ENCODE measurements at regions not wholly inside any gene's neighbourhood (a gene's known extent, or its start where the extent isn't known, plus 50 kb on each side); places are given as distances from the start of the nearest gene placed in this dataset.

GRCh38 chr2:181310967-181311366 lies 146.2 kb upstream of the ITGA4 start:
- Histone ChIP-seq H4K91ac (ENCODE audit: insufficient read depth, low read depth, low read length) (no peak overlapping the region), H2BK20ac (ENCODE audit: low read depth, low read length) (no peak overlapping the region), H4K8ac (ENCODE audit: low read depth in 2 of 2, low read length in 2 of 2) (no peak overlapping the region), H3K56ac (ENCODE audit: extremely low read depth, insufficient read depth, low read length) (no peak overlapping the region), H2AFZ (replicated peaks; ENCODE audit: low read length, poor library complexity) (no peak overlapping the region), H2AK9ac (replicated peaks; ENCODE audit: low read depth, low read length, poor library complexity) (no peak overlapping the region), H2AK5ac (ENCODE audit: low read depth, low read length) (no peak overlapping the region), H3K27me3 (ENCODE audit: control insufficient read depth, insufficient read depth, low read length) (no peaks in the 10 kb centered on the region), H3K27ac (ENCODE audit: insufficient read depth, low read length) (no peak overlapping the region), H3K18ac (ENCODE audit: low read depth, low read length) (no peak overlapping the region), H4K20me1 (ENCODE audit: insufficient read depth, low read length) (no peaks in the 10 kb centered on the region), H3K9ac (ENCODE audit: low read depth, low read length) (no peak overlapping the region), H3K9me1 (ENCODE audit: insufficient read depth, low read length) (no peaks in the 10 kb centered on the region), H2BK120ac (ENCODE audit: low read depth, low read length) (no peak overlapping the region), H3K36me3 (ENCODE audit: control insufficient read depth, insufficient read depth, low read length) (no peaks in the 10 kb centered on the region), H3K4me3 (ENCODE audit: insufficient read depth, low read depth, low read length) (no peak overlapping the region), H3K79me1 (ENCODE audit: low read depth in 1 of 2, low read length in 2 of 2) (no peaks in the 10 kb centered on the region), H2BK5ac (ENCODE audit: low read depth, low read length, poor library complexity, severe bottlenecking) (no peak overlapping the region), H3K9me3 (ENCODE audit: control insufficient read depth, insufficient read depth, low read length) (no peaks in the 10 kb centered on the region), H4K5ac (ENCODE audit: low read depth, low read length) (no peak overlapping the region), H3K4ac (ENCODE audit: low read depth, low read length) (no peak overlapping the region), H2BK15ac (ENCODE audit: low read depth, low read length) (no peak overlapping the region), H3K4me2 (ENCODE audit: low read depth, low read length) (no peak overlapping the region), H3K4me1 (ENCODE audit: control insufficient read depth, insufficient read depth, low read length) (no peaks in the 10 kb centered on the region), H3K23ac (ENCODE audit: low read depth, low read length) (no peak overlapping the region), H3K14ac (replicated peaks; ENCODE audit: low read depth, low read length) (no peak overlapping the region)
- in situ Hi-C loops (cut with MboI; ENCODE audit: low sequenced_read_pairs) (no loop called here), dilution Hi-C loops (cut with HindIII; ENCODE audit: low sequenced_read_pairs, unreplicated experiment) (no loop called here), intact Hi-C loops (cut with micrococcal nuclease) (no loop called here)
- ATAC-seq (ENCODE audit: low read depth) = no peak
- BruUV-seq (replicated peaks) = no TSS peak
- DNase-seq = no peak
- CTCF ChIA-PET = no interaction called here
- WGBS, 2 experiments (ENCODE audit: extremely low coverage in 2 of 2, insufficient read length in 1 of 2) = 100% methylated on average over 1 of the region's 1 CpG; no CpG with 5 or more reads in 1 of the 2 experiments
- TF ChIP-seq BHLHE40 (IDR thresholded peaks at IDR 0.05; ENCODE audit: low read depth, low read length) (no peak), RCOR1 (IDR thresholded peaks at IDR 0.05; ENCODE audit: insufficient replicate concordance, low read length) (no peak), POLR2A (IDR thresholded peaks at IDR 0.05; ENCODE audit: low read depth, low read length) (no peak), RAD21 (IDR thresholded peaks at IDR 0.05; ENCODE audit: low read length) (no peak), MXI1 (IDR thresholded peaks at IDR 0.05; ENCODE audit: borderline replicate concordance, low read depth, low read length) (no peak), CHD1 (IDR thresholded peaks at IDR 0.05; ENCODE audit: low read depth, low read length) (no peak), SMC3 (IDR thresholded peaks at IDR 0.05; ENCODE audit: low read depth, low read length) (no peak), MAFK (IDR thresholded peaks at IDR 0.05; ENCODE audit: low read depth, low read length) (no peak), ELK1 (IDR thresholded peaks at IDR 0.05; ENCODE audit: borderline replicate concordance, low read depth, low read length) (no peak), MAZ (IDR thresholded peaks at IDR 0.05; ENCODE audit: borderline replicate concordance, low read depth, low read length) (no peak), CEBPB (IDR thresholded peaks at IDR 0.05; ENCODE audit: low read depth, low read length) (no peak)
- TF ChIP-seq, protein P1, sequence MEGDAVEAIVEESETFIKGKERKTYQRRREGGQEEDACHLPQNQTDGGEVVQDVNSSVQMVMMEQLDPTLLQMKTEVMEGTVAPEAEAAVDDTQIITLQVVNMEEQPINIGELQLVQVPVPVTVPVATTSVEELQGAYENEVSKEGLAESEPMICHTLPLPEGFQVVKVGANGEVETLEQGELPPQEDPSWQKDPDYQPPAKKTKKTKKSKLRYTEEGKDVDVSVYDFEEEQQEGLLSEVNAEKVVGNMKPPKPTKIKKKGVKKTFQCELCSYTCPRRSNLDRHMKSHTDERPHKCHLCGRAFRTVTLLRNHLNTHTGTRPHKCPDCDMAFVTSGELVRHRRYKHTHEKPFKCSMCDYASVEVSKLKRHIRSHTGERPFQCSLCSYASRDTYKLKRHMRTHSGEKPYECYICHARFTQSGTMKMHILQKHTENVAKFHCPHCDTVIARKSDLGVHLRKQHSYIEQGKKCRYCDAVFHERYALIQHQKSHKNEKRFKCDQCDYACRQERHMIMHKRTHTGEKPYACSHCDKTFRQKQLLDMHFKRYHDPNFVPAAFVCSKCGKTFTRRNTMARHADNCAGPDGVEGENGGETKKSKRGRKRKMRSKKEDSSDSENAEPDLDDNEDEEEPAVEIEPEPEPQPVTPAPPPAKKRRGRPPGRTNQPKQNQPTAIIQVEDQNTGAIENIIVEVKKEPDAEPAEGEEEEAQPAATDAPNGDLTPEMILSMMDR (conservative IDR thresholded peaks at IDR 0.05; ENCODE audit: low read depth, low read length) = no peak
- TF ChIP-seq, protein P2, sequence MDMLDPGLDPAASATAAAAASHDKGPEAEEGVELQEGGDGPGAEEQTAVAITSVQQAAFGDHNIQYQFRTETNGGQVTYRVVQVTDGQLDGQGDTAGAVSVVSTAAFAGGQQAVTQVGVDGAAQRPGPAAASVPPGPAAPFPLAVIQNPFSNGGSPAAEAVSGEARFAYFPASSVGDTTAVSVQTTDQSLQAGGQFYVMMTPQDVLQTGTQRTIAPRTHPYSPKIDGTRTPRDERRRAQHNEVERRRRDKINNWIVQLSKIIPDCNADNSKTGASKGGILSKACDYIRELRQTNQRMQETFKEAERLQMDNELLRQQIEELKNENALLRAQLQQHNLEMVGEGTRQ (IDR thresholded peaks at IDR 0.05; ENCODE audit: low read depth, low read length) = no peak
- POLR2A ChIA-PET (ENCODE audit: unreplicated experiment) = interaction anchor here (0.6 kb wide), 2 partner anchors 18 to 116 kb away, joined by 3 to 6 read pairs; no protein-coding TSS in a partner anchor
